Stimulated activated CD4-positive, alpha-beta T cell treated with anti-CD3 and anti-CD28 coated beads, Interleukin-2, amount 100 ng/mL, for 48 hours (primary cell): ENCODE measurements at regions not wholly inside any gene's neighbourhood (a gene's known extent, or its start where the extent isn't known, plus 50 kb on each side); places are given as distances from the start of the nearest gene placed in this dataset.
"Not testable (repeated sequence)": the region's sequence is repeated elsewhere in the genome, so short reads cannot be mapped to it uniquely, and the experiment has no call there.

Source experiments
- DNase-seq, 2 donors: peaks; one replicate each; pipeline ENCODE4 v3.0.0-alpha.2; 2020

- DNase-seq = not testable (repeated sequence)
Measured at GRCh38 chr2:34142531-34143008, 543.5 kb upstream of the FAM98A start.

DNA sequence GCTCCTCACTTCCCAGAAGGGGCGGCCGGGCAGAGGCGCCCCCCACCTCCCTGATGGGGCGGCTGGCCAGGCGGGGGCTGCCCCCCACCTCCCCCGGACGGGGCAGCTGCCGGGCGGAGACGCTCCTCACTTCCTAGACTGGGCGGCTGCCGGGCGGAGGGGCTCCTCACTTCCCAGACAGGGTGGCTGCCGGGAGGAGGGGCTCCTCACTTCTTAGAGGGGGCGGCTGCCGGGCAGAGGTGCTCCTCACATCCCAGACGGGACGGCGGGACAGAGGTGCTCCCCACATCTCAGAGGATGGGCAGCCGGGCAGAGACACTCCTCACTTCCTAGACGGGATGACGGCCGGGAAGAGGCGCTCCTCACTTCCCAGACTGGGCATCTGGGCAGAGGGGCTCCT lies 534.0 kb upstream of the FAM98A start:
- DNase-seq = not testable (repeated sequence)

DNA sequence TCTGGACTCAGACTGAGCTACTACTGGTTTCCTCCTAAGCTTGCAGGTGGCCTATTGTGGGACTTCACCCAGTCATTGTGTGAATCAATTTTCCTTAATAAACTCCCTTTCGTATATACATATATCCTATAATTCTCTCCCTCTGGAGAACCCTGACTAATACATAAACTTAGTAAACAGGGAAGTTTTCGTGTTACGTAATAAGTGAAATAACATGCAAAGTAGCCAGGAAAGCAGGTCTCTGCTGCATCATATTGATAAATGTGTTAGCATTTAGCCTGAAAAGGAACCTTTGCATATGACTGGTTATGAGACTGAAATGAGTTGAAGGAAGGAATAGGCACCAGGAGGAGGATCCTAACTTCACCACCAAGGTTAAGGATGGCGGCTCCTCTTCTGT lies 527.2 kb upstream of the FAM98A start:
- DNase-seq = no peak

DNA sequence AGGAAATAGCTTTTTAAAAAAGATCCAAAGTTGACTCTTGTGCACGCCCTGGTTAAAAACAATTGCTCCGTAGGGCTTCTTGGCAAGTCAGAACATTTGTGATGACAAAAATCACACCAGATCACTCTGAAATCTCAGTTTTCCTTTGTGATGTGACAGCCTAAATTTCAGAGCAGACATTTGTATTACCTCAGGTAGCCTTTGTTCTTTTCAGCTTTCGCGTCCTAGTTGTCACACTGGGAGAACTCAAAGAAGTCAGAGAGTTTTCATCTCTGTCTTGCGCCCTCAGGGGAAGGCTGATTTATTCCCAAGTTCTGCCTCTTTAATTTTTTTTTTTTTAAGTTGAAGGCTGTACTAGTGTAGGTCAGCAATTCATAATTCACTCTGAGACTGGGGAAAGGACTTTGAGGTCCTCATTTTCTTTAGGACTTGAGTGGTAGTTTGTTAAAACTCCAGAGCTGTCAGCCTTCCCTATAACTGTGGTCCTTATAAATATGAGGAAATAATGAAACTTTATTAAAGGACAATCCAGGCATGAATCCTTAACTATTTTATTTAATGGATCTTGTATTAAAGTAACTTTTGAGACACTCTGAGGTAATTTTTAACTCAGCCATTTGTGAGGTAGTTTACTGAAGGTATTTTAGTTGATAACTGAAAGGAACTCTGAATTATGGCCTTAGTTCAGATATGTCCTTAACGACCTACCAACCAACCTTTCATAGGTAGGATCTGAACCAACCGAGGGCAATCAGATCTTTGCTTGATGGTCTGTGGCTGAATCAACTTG lies 525.1 kb upstream of the FAM98A start:
- DNase-seq = no peak

DNA sequence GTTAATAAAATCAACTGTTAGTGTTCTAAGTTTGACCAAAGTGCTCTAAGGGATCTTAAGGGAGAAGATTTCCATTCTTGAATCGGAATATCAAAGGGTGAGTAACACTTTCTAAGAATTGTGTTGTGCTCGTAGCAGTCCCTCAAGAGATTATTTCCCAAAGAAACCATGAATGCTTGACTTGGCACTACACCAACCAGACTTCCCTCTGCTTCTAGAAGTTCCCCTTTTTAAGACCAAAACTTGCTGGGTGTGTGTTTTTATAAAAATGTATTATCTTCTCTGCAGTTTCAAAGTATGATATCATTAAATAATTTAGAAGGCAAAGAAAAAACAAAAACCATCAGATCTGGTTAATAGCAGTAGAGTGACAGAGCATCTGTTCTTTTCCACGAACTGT lies 522.0 kb upstream of the FAM98A start:
- no peak for DNase-seq

- no peak for DNase-seq
Measured at GRCh38 chr2:34115076-34115475, 516.0 kb upstream of the FAM98A start.

DNA sequence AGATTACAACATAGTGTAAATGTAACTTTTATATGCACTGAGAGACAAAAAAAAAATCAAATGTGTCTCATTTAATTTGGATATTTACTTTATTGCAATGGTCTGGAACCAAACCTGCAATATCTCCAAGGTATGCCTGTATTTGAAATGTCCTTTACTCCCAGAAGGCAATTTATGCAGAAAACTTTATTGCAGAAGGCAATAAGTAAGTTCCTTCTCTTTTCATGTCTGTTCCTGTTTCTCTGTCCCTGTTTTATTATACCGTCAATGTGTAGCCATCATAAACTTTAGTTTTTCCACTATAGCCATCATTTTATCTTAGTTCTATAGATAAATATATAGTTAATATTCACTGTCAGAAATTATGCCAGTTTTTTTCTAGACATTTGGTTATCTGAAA lies 513.1 kb upstream of the FAM98A start:
- DNase-seq = no peak

- no peak for DNase-seq
Measured at GRCh38 chr2:34110392-34110791, 511.3 kb upstream of the FAM98A start.

DNA sequence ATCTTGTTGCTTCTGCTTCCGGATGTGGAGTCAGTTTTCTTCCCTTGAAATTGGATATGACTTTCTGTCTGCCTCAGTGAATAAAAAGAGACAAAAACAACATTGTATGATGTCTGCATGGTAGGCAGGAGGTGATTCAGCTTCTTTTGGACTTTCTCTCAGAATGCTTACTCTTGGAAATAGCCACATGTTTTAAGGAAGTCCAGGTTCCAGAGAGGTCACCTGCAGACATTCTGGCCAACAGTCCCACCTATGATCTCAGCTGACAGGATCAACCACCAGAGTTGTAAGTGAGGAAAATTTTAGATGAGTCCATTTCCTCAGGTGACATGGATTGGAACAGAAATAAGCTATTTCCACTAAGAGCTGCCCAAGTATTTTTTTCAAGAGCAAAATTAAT lies 508.7 kb upstream of the FAM98A start:
- DNase-seq = no peak

- DNase-seq = no peak
Measured at GRCh38 chr2:34105006-34105767, 506.1 kb upstream of the FAM98A start.

- no peak for DNase-seq
Measured at GRCh38 chr2:34104601-34105000, 505.5 kb upstream of the FAM98A start.

- no peak for DNase-seq
Measured at GRCh38 chr2:34103437-34103836, 504.3 kb upstream of the FAM98A start.

- DNase-seq = no peak
Measured at GRCh38 chr2:34102339-34102738, 503.2 kb upstream of the FAM98A start.

- no peak for DNase-seq
Measured at GRCh38 chr2:34099377-34099776, 500.3 kb upstream of the FAM98A start.

DNA sequence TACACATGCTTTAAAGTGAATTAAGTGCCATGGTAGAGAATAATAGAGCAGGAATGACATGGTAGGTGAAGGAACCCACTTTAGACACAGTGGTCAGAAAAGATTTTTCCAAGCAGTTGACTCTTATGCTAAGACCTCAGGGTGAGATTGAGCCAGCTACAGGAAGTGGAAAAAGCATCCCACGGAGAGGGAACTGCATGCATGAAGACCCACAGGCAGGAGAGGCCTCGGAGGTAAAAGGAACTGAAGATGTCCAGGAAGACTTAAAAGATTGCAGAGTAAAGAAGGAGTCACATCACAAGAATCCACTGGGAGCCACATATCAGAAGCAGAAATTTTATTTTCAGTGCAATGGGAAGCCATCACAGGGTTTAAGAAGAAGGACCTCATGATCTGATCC lies 499.2 kb upstream of the FAM98A start:
- DNase-seq = no peak

DNA sequence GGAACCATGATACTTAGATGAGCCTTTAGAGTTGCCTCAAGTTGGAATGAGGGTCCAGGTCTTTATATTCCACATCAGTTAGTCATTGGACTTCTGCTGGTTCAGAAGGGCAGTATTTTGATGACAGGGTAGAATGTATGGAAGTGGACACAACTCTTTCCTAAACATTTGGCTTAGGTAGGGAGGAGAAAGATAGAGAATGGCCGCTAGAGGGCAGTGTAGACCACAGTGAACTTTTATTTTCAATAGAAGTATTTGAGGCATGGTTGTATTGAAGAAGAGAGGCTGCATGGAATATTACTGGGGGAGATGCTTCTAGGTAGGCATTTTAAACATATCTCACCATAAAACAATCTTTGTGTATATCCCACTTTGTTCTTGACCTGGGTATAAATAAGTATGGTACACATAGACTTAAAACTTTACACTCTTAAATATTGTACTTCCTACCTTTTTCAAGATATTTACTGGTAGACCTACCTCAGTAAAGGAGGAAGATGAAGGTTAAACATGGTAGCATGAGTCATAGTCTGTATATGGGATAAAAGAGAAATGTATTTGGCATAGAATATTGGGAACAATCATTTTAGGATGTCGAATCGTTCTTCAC lies 497.6 kb upstream of the FAM98A start:
- DNase-seq = peak; percentile 48 to 51

DNA sequence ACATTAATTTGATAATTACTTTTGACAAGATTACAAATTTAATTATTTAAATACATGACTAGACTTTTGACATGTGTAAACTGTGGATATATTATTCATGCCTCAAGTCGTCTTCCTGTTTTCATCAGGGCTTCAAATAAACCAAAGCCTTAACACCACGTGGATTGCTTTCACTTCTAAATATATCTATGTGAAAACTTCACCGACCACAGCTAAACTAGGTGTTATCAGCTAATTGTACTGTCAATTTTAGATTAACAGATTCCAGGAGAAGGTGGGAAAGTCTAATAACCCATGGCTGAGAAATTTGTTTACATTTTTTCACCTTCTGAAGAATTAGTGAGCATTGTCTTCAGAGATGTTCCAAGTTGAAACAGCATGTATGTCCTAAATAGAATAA lies 494.7 kb upstream of the FAM98A start:
- no peak for DNase-seq

GRCh38 chr2:34070196-34070595 lies 471.1 kb upstream of the FAM98A start:
- DNase-seq = no peak

DNA sequence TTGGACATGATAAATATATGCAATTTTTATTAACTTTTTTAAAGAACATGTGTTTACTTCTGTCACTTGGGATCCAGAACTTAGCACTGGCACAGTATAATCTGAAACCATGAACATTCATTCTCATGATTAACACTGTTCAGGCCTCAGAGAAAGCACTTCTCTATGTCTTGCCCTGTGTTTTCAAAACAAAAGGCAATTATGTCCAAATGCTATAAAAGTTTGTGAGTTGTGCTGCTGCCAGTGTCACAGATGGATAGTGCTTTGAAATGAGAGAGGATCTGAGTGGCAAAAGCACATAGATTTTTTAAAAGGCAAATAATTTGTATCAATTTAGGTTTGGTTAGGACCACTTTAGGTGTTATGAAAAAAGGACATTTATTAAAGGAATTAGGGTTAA lies 470.5 kb upstream of the FAM98A start:
- DNase-seq = no peak

- no peak for DNase-seq
Measured at GRCh38 chr2:34050413-34050812, 451.3 kb upstream of the FAM98A start.

DNA sequence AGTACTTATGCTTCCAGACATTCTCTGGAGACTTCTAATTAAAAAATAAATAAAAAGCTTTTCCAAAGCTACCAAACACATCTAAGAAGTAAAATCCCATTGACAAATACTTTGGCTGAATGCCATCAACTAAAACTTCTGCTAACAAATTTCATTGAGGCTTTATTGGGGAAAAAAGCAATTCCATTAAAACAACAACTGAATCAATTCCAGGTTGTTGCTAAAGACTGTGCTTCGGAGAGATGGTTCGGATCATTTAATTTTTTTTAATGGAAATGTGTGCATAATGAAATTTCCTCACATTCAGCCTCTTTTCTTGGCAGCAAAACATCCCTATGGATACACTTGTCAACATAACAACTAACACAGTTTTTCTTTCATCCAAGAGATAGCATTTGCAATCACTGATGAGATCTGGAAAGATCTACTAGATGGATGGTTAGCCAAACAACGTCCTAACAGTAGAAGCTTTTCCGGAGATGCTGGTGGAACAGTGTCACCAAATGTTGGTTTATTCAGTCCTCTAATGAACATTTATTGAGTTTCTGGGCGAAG lies 446.1 kb upstream of the FAM98A start:
- DNase-seq = no peak

DNA sequence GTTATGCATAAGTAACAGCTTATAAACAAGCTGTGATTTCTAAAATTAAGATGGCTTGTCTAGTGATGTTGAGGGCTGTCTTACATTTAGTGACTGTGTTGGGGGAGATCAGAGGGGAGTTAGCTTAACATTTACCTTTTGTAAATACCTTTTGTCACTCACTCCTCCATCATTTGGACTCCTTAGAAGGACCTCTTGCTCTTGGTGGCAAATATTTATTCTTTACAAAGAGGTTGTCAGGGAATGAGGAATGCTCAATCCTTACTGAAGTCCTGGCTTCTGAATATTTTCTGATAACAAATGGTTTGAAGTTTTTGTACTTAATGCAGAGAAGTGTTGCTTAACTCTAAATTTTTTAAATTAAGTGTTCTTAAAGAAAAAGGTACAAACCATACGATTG lies 438.8 kb upstream of the FAM98A start:
- DNase-seq = no peak

DNA sequence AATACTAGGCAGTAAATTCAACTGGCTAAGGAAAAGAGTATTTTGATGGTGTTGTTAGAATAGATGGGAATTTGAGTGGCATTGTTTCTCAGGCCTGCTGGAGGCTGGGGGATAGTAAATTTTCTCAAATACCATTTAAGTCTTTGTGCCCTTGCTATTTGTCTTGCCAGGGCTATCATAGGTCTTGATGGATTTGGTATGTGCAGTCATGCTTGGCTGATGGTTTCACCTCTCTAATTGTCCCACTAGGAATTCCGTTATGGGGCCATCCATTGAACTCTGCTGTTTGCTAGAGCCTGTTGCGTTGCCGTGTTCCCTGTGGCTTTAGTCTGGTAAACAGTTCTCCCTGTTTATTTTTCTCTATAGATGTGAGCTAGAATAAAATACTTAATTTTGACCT lies 438.1 kb upstream of the FAM98A start:
- DNase-seq = no peak

- DNase-seq = no peak
Measured at GRCh38 chr2:34031097-34031496, 432.0 kb upstream of the FAM98A start.
